ENCODE measurements at regions not wholly inside any gene's neighbourhood (a gene's known extent, or its start where the extent isn't known, plus 50 kb on each side); places are given as distances from the start of the nearest gene placed in this dataset.

DNA sequence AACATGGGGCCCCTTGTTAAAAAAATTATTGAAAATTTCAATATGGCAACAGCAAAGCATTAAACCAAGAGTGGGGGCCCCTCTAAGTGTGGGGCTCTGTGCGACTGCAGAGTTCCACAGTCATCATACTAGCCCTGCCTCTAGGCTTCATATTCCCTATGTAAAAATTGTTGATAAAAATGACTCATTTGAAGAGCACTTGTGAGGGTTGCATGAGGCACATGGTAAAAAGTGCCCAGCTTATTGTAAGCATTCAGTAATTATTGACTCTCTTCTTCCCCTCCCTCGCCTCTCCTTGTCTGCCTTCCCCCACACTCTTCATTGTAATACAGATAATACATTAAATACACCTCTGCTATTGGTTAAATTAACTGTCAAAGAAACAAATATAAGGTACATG is 86.7 kb upstream of the PTBP2 start:
- in situ Hi-C loops (cut with HindIII; ENCODE audit: low sequenced_read_pairs) = no loop called here

DNA sequence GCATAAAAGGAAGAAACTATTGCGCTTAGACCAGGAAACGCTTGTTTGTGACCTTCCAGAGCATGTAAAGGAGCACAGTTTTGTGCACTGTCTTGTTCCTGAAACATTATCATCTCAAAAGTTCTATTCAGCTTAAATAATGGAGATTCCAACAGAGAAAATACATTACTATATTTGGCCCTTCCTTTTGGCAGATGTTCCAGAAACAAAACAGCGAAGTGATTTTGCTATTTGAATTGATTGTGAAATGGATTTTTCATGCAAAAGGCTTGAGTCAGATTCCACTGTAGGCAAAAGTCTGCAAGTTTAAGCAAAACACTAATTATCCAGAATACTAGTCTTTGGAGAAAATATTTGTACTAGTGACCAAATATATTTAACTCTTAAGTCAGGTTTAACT is 80.3 kb upstream of the PTBP2 start:
- in situ Hi-C loops (cut with HindIII; ENCODE audit: low sequenced_read_pairs) = no loop called here

- in situ Hi-C loops (cut with HindIII; ENCODE audit: low sequenced_read_pairs) = no loop called here
Measured at GRCh38 chr1:96643519-96643918, 78.1 kb upstream of the PTBP2 start.

DNA sequence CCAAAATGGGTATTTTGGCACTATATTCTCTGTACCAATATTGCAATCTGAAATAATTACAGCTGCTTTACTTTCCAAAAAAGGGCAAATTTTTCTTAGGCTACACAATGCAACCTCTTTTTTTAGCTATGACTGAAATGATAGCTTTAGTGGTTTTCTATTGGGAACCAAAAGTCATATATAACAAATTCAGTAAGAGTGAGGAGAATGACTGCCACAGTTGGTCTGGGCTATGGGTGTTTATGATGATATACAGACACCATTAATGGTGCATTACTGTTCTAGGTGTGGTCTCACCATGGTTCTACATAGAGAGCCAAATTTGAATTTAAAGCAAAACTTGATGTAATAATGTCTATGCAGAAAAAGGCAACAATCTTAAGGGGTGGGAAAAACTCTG is 72.3 kb upstream of the PTBP2 start:
- in situ Hi-C loops (cut with HindIII; ENCODE audit: low sequenced_read_pairs) = no loop called here

DNA sequence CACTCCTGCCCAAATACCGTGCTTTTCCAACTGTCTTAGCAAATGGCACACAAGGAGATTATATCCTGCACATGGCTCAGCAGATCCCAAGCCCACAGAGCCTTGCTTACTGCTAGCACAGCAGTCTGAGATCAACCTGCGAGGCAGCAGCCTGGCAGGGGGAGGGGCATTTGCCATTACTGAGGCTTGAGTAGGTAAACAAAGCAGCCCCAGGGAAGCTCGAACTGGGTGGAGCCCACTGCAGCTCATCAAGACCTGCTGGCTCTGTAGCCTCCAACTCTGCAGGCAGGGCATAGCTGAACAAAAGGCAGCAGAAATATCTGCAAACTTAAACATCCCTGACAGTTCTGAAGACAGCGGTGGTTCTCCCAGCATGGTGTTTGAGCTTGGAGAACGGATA is 70.1 kb upstream of the PTBP2 start:
- in situ Hi-C loops (cut with HindIII; ENCODE audit: low sequenced_read_pairs) = no loop called here

DNA sequence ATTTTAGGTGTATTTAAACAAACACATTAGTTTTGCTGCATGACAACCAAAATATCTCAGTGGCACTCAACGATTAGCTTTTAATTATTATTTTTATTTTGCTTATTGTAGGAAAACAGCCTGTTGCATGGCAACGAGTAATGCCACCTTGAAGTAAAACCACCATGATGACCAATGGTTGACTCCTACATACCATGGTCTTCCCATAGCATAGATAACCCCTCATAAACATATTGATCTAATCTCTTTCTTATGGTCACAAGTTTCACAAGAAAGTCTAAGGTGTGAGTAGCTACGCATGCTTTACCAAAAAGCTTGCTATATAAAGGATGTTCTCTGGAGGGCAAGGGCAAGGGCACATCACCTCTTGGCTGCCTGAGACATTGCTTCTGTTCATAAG is 61.5 kb upstream of the PTBP2 start:
- in situ Hi-C loops (cut with HindIII; ENCODE audit: low sequenced_read_pairs) = no loop called here

DNA sequence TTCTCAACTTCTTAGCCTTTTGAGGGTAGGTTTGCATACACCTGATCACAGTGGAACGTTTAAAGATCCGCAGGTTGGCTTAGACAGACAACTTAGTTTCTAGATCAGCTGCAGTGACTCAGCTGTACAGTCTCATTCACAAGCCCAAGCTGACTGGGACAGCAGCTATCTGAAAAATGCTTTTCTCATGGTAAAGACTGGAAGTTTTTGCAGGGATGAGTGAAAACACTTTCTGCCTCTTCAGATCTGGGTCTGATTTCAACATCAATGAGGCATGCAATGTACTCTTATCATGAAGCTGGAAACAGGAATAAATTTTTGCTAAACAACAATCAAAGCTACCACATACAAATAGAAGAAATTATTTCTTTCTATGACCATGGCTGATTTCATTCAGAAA is 61.1 kb upstream of the PTBP2 start:
- in situ Hi-C loops (cut with HindIII; ENCODE audit: low sequenced_read_pairs) = no loop called here
